IMR-90 (cell line): ENCODE measurements at regions not wholly inside any gene's neighbourhood (a gene's known extent, or its start where the extent isn't known, plus 50 kb on each side); places are given as distances from the start of the nearest gene placed in this dataset.

ENCODE experiments used
- POLR2A ChIP-seq: IDR thresholded peaks from 2 replicates; pipeline ENCODE4 v1.6.1; 2012; ENCODE audit warnings: mild to moderate bottlenecking, low read depth, low read length
- USF2 ChIP-seq: fragments of 150-350 bp; IDR thresholded peaks from 2 replicates; pipeline ENCODE4 v1.6.1; 2017; ENCODE audit warnings: mild to moderate bottlenecking, antibody characterized with exemption, low read length, low read depth
- TF ChIP-seq, protein P1 (sequence below): conservative IDR thresholded peaks from 2 replicates; pipeline ENCODE4 v1.5.1; 2012; ENCODE audit warnings: mild to moderate bottlenecking, low read depth, low read length, improper control_type of control experiment

- TF ChIP-seq POLR2A (no peak), USF2 (no peak)
- TF ChIP-seq, protein P1, sequence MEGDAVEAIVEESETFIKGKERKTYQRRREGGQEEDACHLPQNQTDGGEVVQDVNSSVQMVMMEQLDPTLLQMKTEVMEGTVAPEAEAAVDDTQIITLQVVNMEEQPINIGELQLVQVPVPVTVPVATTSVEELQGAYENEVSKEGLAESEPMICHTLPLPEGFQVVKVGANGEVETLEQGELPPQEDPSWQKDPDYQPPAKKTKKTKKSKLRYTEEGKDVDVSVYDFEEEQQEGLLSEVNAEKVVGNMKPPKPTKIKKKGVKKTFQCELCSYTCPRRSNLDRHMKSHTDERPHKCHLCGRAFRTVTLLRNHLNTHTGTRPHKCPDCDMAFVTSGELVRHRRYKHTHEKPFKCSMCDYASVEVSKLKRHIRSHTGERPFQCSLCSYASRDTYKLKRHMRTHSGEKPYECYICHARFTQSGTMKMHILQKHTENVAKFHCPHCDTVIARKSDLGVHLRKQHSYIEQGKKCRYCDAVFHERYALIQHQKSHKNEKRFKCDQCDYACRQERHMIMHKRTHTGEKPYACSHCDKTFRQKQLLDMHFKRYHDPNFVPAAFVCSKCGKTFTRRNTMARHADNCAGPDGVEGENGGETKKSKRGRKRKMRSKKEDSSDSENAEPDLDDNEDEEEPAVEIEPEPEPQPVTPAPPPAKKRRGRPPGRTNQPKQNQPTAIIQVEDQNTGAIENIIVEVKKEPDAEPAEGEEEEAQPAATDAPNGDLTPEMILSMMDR = no peak
These were observed 295.9 kb upstream of the CRIM1 start for GRCh38 chr2:36059691-36060090.
